H1 (cell line): ENCODE measurements at regions not wholly inside any gene's neighbourhood (a gene's known extent, or its start where the extent isn't known, plus 50 kb on each side); places are given as distances from the start of the nearest gene placed in this dataset.
A peak's percentile ranks its signal among the peaks of the same experiment; 100 is the strongest.

Source experiments
- CTCF ChIA-PET: fragments of 300-600 bp; sonication (Branson Sonifier 250); formaldehyde crosslinking; loops from one replicate; lab custom pipeline; 2021; ENCODE audit not compliant: partially characterized antibody; lab: Charles Lee
- POLR2A ChIA-PET: fragments of 300-600 bp; sonication (Branson Sonifier 250); formaldehyde crosslinking; loops from one replicate; lab custom pipeline; 2021; ENCODE audit warnings: inconsistent platforms; ENCODE audit not compliant: partially characterized antibody; lab: Charles Lee
- DNase-seq, 2 experiments: peaks; one replicate each; pipeline versions ENCODE4 v3.0.0 to v3.0.0-alpha.2; 2010 to 2022; ENCODE audit warnings: low spot score in 2 of 2, low read depth in 1 of 2, mixed read lengths in 1 of 2
- FAIRE-seq: peaks from 2 replicates; lab custom pipeline; 2011; peaks lifted over from hg19 to GRCh38; lab: Jason Lieb, UNC
- H2AFZ ChIP-seq: 2 replicates; pipeline ENCODE4 v1.8.1; 2012; ENCODE audit warnings: low read length, inconsistent platforms
- H2AK5ac ChIP-seq: 2 replicates; pipeline ENCODE4 v1.6.1; 2013; ENCODE audit warnings: low read depth, low read length
- H2BK120ac ChIP-seq: replicated peaks from 2 replicates; pipeline ENCODE3; 2013; ENCODE audit warnings: low read depth, low read length, inconsistent platforms
- H2BK12ac ChIP-seq: 2 replicates; pipeline ENCODE4 v1.6.1; 2013; ENCODE audit warnings: low read depth, low read length
- H2BK15ac ChIP-seq: 2 replicates; pipeline ENCODE4 v1.6.1; 2013; ENCODE audit warnings: low read length
- H2BK20ac ChIP-seq: 2 replicates; pipeline ENCODE4 v1.6.1; 2013; ENCODE audit warnings: low read length
- H2BK5ac ChIP-seq: 2 replicates; pipeline ENCODE4 v1.6.1; 2013; ENCODE audit warnings: low read depth, low read length
- H3K14ac ChIP-seq: 2 replicates; pipeline ENCODE4 v1.6.1; 2013; ENCODE audit warnings: inconsistent platforms; ENCODE audit not compliant: insufficient read length
- H3K18ac ChIP-seq: 2 replicates; pipeline ENCODE4 v1.6.1; 2013; ENCODE audit warnings: low read length; ENCODE audit errors: extremely low read depth
- H3K23ac ChIP-seq: 2 replicates; pipeline ENCODE4 v1.6.1; 2013; ENCODE audit warnings: inconsistent platforms; ENCODE audit not compliant: insufficient read length
- H3K23me2 ChIP-seq: 2 replicates; pipeline ENCODE4 v1.6.1; 2013; ENCODE audit warnings: low read depth, low read length
- H3K27ac ChIP-seq: 2 replicates; pipeline ENCODE4 v1.6.1; 2011; ENCODE audit warnings: low read depth, low read length, inconsistent platforms
- H3K27me3 ChIP-seq, 4 experiments: replicated peaks in 1 of 4; 1 replicate in 1 of 4; 2 replicates in 3 of 4; pipeline versions ENCODE4 v1.6.1 to v1.8.1; 2011 to 2013; ENCODE audit warnings: low read length in 3 of 4, mild to moderate bottlenecking in 3 of 4, inconsistent platforms in 2 of 4, mixed read lengths in 2 of 4, moderate library complexity in 1 of 4; ENCODE audit not compliant: control insufficient read depth in 3 of 4, insufficient read depth in 3 of 4; ENCODE audit errors: extremely low read depth in 1 of 4
- H3K36me3 ChIP-seq, 4 experiments: 2 replicates each; pipeline versions ENCODE4 v1.6.1 to v1.8.1; 2011 to 2013; ENCODE audit warnings: mild to moderate bottlenecking in 4 of 4, low read length in 3 of 4, moderate library complexity in 2 of 4, control low read depth in 1 of 4, inconsistent platforms in 1 of 4; ENCODE audit not compliant: insufficient read depth in 4 of 4, control insufficient read depth in 2 of 4
- H3K4ac ChIP-seq: replicated peaks from 2 replicates; pipeline ENCODE3; 2013; ENCODE audit warnings: low read length, low read depth, mixed read lengths, inconsistent platforms; ENCODE audit not compliant: insufficient read length
- H3K4me1 ChIP-seq, 4 experiments: replicated peaks in 1 of 4; 1 replicate in 1 of 4; 2 replicates in 3 of 4; pipeline versions ENCODE4 v1.6.1 to v1.8.1; 2011 to 2013; ENCODE audit warnings: low read length in 3 of 4, inconsistent platforms in 2 of 4, mixed read lengths in 1 of 4; ENCODE audit not compliant: insufficient read depth in 4 of 4, control insufficient read depth in 3 of 4
- H3K4me2 ChIP-seq, 2 experiments: 2 replicates each; pipeline versions ENCODE4 v1.6.1 to v1.8.1; 2011 to 2013; ENCODE audit warnings: low read depth in 2 of 2, low read length in 2 of 2, control low read depth in 1 of 2, inconsistent platforms in 1 of 2, mild to moderate bottlenecking in 1 of 2; ENCODE audit not compliant: insufficient read depth in 1 of 2
- H3K4me3 ChIP-seq, 4 experiments: fragments of 200-600, 300-600 bp in 1 of 4; sonication (generic), shearing (Covaris generic), sonication (Bioruptor Twin) in 1 of 4; 2 replicates each; pipeline versions ENCODE4 v1.5.1 to v1.8.1; 2011 to 2016; ENCODE audit warnings: low read length in 4 of 4, low read depth in 3 of 4, control low read depth in 2 of 4, inconsistent platforms in 2 of 4, mild to moderate bottlenecking in 2 of 4, mixed read lengths in 1 of 4, moderate library complexity in 1 of 4; ENCODE audit not compliant: insufficient read depth in 2 of 4; ENCODE audit errors: extremely low read depth in 1 of 4
- H3K56ac ChIP-seq: replicated peaks from 2 replicates; pipeline ENCODE3; 2013; ENCODE audit warnings: low read depth, mild to moderate bottlenecking, mixed read lengths, low read length, inconsistent platforms; ENCODE audit not compliant: insufficient read length
- H3K79me1 ChIP-seq: 2 replicates; pipeline ENCODE4 v1.6.1; 2013; ENCODE audit warnings: low read depth, low read length, control low read depth
- H3K79me2 ChIP-seq, 2 experiments: 2 replicates each; pipeline versions ENCODE4 v1.6.1 to v1.8.1; 2012 to 2013; ENCODE audit warnings: low read length in 2 of 2, mild to moderate bottlenecking in 2 of 2, inconsistent platforms in 1 of 2; ENCODE audit not compliant: insufficient read depth in 2 of 2, control insufficient read depth in 1 of 2
- H3K9ac ChIP-seq, 4 experiments: replicated peaks in 1 of 4; 1 replicate in 1 of 4; 2 replicates in 3 of 4; pipeline versions ENCODE4 v1.6.1 to v1.8.1; 2011 to 2013; ENCODE audit warnings: low read depth in 3 of 4, low read length in 3 of 4, control low read depth in 2 of 4, mild to moderate bottlenecking in 2 of 4, moderate library complexity in 2 of 4, inconsistent platforms in 1 of 4; ENCODE audit errors: extremely low read depth in 1 of 4
- H3K9me3 ChIP-seq, 2 experiments: 2 replicates each; pipeline versions ENCODE4 v1.6.1 to v1.8.1; 2012 to 2013; ENCODE audit warnings: mild to moderate bottlenecking in 2 of 2, moderate library complexity in 2 of 2, control low read depth in 1 of 2, inconsistent platforms in 1 of 2, low read depth in 1 of 2, low read length in 1 of 2, mixed read lengths in 1 of 2; ENCODE audit not compliant: insufficient read depth in 2 of 2
- H4K20me1 ChIP-seq, 2 experiments: replicated peaks in 1 of 2; 2 replicates each; pipeline versions ENCODE3 to v1.8.1; 2011 to 2013; ENCODE audit warnings: inconsistent platforms in 2 of 2, low read length in 2 of 2, mild to moderate bottlenecking in 1 of 2; ENCODE audit not compliant: insufficient read depth in 2 of 2, control insufficient read depth in 1 of 2
- H4K5ac ChIP-seq: 2 replicates; pipeline ENCODE4 v1.6.1; 2013; ENCODE audit warnings: low read length, low read depth, mixed read lengths, inconsistent platforms; ENCODE audit not compliant: insufficient read length
- H4K8ac ChIP-seq: 2 replicates; pipeline ENCODE4 v1.8.0; 2013; ENCODE audit warnings: mild to moderate bottlenecking, moderate library complexity, low read length, inconsistent platforms; ENCODE audit not compliant: insufficient read depth; ENCODE audit errors: extremely low read depth
- H4K91ac ChIP-seq: replicated peaks from 2 replicates; pipeline ENCODE3; 2013; ENCODE audit warnings: low read length, mixed read lengths, inconsistent platforms; ENCODE audit not compliant: insufficient read length
- BRCA1 ChIP-seq: IDR thresholded peaks from 2 replicates; pipeline ENCODE4 v1.6.1; 2012; ENCODE audit warnings: low read depth, low read length, improper control_type of control experiment
- CEBPB ChIP-seq: IDR thresholded peaks from 2 replicates; pipeline ENCODE4 v1.6.1; 2012; ENCODE audit warnings: low read depth, low read length
- CTCF ChIP-seq, 3 experiments: IDR thresholded peaks; 1 replicate in 2 of 3; 2 replicates in 1 of 3; pipeline versions ENCODE4 v1.5.1 to v1.6.1; 2011; ENCODE audit warnings: low read length in 3 of 3, mild to moderate bottlenecking in 3 of 3, inconsistent platforms in 2 of 3, low read depth in 1 of 3, moderate library complexity in 1 of 3; ENCODE audit not compliant: insufficient read depth in 1 of 3; ENCODE audit errors: control extremely low read depth in 1 of 3
- NRF1 ChIP-seq: IDR thresholded peaks from 2 replicates; pipeline ENCODE4 v1.6.1; 2011; ENCODE audit warnings: mild to moderate bottlenecking, low read depth, low read length, improper control_type of control experiment
- POLR2AphosphoS5 ChIP-seq: IDR thresholded peaks from 2 replicates; pipeline ENCODE4 v1.6.1; 2011; ENCODE audit warnings: low read depth, low read length
- POU5F1 ChIP-seq: IDR thresholded peaks from 2 replicates; pipeline ENCODE4 v1.6.1; 2011; ENCODE audit warnings: low read depth, mild to moderate bottlenecking, low read length, moderate library complexity
- RXRA ChIP-seq: IDR thresholded peaks from 2 replicates; pipeline ENCODE4 v1.6.1; 2011; ENCODE audit warnings: low read depth, mild to moderate bottlenecking, low read length, moderate library complexity; ENCODE audit not compliant: insufficient read depth
- TAF1 ChIP-seq: IDR thresholded peaks from 2 replicates; pipeline ENCODE4 v1.6.1; 2011; ENCODE audit warnings: mild to moderate bottlenecking, low read depth, low read length
- TBP ChIP-seq: IDR thresholded peaks from 2 replicates; pipeline ENCODE4 v1.6.1; 2011; ENCODE audit warnings: low read depth, low read length, improper control_type of control experiment
- TCF12 ChIP-seq: IDR thresholded peaks from 2 replicates; pipeline ENCODE4 v1.6.1; 2011; ENCODE audit warnings: low read depth, mild to moderate bottlenecking, low read length
- WGBS, 2 experiments: shearing (Covaris generic) in 1 of 2; methylation state at CpG; one replicate each; pipeline versions ENCODE4 v1.1.6 to v1.1.7; 2013 to 2015; ENCODE audit warnings: low lambda C conversion rate in 2 of 2, mixed read lengths in 2 of 2, inconsistent platforms in 1 of 2, low coverage in 1 of 2, missing lambda C conversion rate in 1 of 2; ENCODE audit not compliant: insufficient replicate concordance in 2 of 2, insufficient coverage in 1 of 2, insufficient read length in 1 of 2; ENCODE audit errors: extremely low coverage in 1 of 2, missing lambda C conversion rate in 1 of 2; 5-methylcytosine and 5-hydroxymethylcytosine counted together

- H3K4me2 ChIP-seq, result no peak overlapping the region
- H3K27me3 ChIP-seq, result no peaks in the 10 kb centered on the region
- no peak overlapping the region for H2BK120ac ChIP-seq
- H3K14ac ChIP-seq, result no peak overlapping the region
- H3K9me3 ChIP-seq, result peaks cover 7 to 9% of the 10 kb centered on the region in 2 experiments; a peak in 1 of 4 replicates
- H4K20me1 ChIP-seq, result no peaks in the 10 kb centered on the region
- no peak overlapping the region for H3K27ac ChIP-seq
- H3K9ac ChIP-seq, result no peak overlapping the region
- H2BK20ac ChIP-seq, result no peak overlapping the region
- POLR2A ChIA-PET, result interaction anchor here (0.7 kb wide), 1 partner anchor 268 kb away, joined by 3 read pairs; no protein-coding TSS in a partner anchor
- no peak overlapping the region for H4K5ac ChIP-seq
- CTCF ChIA-PET, result interaction anchor here (0.6 to 1.9 kb wide), 8 partner anchors 10 to 265 kb away, joined by 3 to 8 read pairs (median 4); no protein-coding TSS in a partner anchor
- FAIRE-seq (no peak), DNase-seq (no peak)
- H3K36me3 ChIP-seq, result no peaks in the 10 kb centered on the region
- no peak overlapping the region for H4K8ac ChIP-seq
- no peaks in the 10 kb centered on the region for H3K79me2 ChIP-seq
- H3K23ac ChIP-seq, result no peak overlapping the region
- no peak overlapping the region for H2BK5ac ChIP-seq
- no peak overlapping the region for H2BK15ac ChIP-seq
- H3K23me2 ChIP-seq, result no peaks in the 10 kb centered on the region
- no peaks in the 10 kb centered on the region for H3K79me1 ChIP-seq
- no peak overlapping the region for H2BK12ac ChIP-seq
- no peak overlapping the region for H3K56ac ChIP-seq
- H3K4ac ChIP-seq, result no peak overlapping the region
- peaks cover 0 to 2% (median 0%) of the 10 kb centered on the region in 4 experiments; a peak in 1 of 7 replicates for H3K4me1 ChIP-seq
- no peak overlapping the region for H2AFZ ChIP-seq
- H4K91ac ChIP-seq, result no peak overlapping the region
- H2AK5ac ChIP-seq, result no peak overlapping the region
- no peak overlapping the region for H3K18ac ChIP-seq
- WGBS, 2 experiments, result 92% methylated on average over 3 of the region's 3 CpGs; no CpG with 5 or more reads in 1 of the 2 experiments
- no peak overlapping the region for H3K4me3 ChIP-seq
- TF ChIP-seq NRF1 (no peak), CEBPB (peak; percentile 43; the same call in 1 of the 2 replicates), RXRA (no peak), TCF12 (no peak), POLR2AphosphoS5 (no peak), TBP (no peak), POU5F1 (no peak), CTCF (IDR thresholded peaks at IDR 0.05; ENCODE audit: control extremely low read depth in 1 of 3, insufficient read depth in 1 of 3, low read depth in 1 of 3, low read length in 3 of 3) (0 out of 4 replicates have a peak, but pooled peaks of 1 of the 3 experiments have one; percentile 26), BRCA1 (no peak), TAF1 (no peak)
Observed at GRCh38 chr12:17204289-17205054, 598.5 kb upstream of the LMO3 start.
